Midbrain (tissue), 1 donor: ENCODE measurements at regions not wholly inside any gene's neighbourhood (a gene's known extent, or its start where the extent isn't known, plus 50 kb on each side); places are given as distances from the start of the nearest gene placed in this dataset.
"Not testable (repeated sequence)": the region's sequence is repeated elsewhere in the genome, so short reads cannot be mapped to it uniquely, and the experiment has no call there.

Experiments used
- DNase-seq: peaks from one replicate; lab custom pipeline; 2025; lab: John Stamatoyannopoulos, UW

- DNase-seq: no peak
Observed at GRCh38 chr6:121020656-121021055, 313.6 kb downstream of the TBC1D32 start.

- no peak for DNase-seq
Observed at GRCh38 chr6:121008553-121008952, 325.7 kb downstream of the TBC1D32 start.

- no peak for DNase-seq
Observed at GRCh38 chr6:121006024-121006423, 328.3 kb downstream of the TBC1D32 start.

DNA sequence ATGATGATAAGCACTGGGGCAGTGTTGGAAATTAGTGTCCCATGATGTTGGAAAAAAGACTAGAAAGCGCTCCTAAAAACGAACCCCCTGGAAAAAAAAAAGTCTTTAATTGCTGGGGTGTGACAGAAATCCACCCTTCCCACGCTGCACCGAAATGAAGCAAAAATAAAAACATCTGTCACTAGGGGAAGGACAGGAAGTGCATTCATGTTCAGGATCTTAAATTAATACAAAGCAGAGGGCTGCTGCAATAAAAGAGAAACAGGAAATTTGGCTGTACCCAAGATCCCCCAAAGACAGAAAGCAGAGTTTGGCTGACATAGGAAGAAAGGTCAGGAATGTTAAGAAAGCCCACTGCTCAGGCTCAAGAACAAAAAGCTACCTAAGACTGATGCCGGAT is 333.9 kb downstream of the TBC1D32 start:
- no peak for DNase-seq

DNA sequence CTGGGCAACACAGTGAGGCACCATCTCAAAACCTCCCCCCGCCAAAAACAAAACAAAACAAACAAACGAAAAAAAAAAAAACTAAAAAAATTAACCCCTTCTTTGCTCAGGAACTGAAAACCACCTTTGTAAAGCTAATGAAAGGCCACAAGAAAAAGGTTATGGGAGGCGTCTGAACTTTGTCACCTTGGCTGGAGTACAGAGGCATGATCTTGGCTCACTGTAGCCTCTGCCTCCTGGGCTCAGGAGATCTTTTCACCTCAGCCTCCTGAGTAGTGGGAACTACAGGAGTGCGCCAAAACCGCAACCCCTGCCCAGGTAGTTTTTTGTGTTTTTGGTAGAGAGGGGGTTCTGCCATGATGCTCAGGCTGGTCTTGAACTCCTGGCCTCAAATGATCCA is 337.9 kb downstream of the TBC1D32 start:
- no peak for DNase-seq

- no peak for DNase-seq
Observed at GRCh38 chr6:120994573-120994967, 339.7 kb downstream of the TBC1D32 start.

- DNase-seq: no peak
Observed at GRCh38 chr6:120993929-120994572, 340.2 kb downstream of the TBC1D32 start.

DNA sequence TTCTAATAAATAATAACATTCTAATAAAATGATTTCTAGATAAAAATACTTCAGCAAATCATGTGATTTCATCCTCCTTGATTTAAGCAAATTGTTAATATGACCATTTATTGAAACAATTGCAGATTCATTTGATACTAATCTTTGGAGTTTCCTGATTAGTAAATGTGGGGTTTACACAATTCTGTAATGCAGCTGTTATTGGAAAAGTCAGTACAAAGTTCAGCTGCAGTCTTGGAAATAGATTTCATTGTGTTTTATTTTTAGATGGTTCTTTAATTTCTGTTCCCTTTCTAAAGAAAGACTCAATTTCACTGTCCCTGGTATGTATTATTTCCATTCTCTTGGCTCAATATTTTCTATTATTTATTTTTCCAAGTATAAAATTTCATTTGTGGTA is 342.0 kb downstream of the TBC1D32 start:
- no peak for DNase-seq

DNA sequence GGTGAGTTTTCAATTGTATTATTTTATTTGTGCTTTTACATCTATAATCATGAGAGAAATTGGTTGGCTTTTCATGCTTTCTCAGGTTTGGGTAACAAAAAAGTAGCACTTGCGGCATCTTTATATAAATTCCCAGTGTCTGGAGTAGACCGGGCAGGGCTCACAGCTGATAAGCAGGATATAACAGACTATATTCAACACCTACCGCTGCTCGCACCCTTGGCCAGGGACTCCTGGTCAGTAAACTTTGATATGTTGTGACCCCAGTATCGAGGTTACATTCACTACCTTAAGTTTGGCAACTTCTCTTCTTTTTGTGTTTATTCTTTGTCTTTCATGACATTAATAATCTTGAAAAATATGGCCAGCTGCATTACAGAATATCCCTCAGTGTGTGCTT is 343.4 kb downstream of the TBC1D32 start:
- DNase-seq: no peak

DNA sequence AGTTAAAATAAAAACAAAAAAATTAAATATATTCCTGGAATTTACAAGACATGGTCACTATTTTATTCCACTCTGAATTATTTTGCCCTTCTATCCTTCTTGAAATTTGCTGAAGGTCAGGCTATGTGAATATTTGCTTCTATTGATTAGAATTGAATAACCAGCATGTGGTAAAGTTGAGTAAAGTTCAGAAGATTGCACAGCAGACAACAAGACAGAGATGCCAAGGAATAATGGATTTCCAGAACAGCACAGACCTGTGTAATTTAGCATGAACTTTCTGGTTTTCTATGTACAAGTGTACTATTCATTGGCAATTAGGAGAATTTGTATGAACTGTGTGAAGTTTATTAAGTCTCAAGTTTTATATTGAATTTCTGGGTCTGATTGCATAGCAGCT is 352.4 kb downstream of the TBC1D32 start:
- no peak for DNase-seq

DNA sequence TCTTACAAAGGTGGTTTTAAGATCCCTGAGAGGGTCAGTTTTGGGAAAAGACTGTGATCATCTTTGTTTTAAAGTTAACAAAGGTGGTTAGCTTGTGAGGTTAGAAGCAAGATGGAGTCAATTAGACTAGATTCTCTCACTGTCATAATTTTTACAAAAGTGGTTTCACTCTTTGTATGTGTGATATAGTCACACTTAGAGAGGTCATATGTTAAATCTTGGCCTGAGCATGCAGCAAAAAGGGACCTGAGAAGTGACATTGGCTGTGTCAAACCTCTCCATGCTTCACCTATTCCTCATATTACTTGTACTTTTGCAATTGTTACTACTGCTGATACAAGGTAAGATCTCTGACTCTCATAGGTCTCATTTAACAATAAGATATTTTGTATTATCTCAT is 368.0 kb downstream of the TBC1D32 start:
- DNase-seq: no peak

DNA sequence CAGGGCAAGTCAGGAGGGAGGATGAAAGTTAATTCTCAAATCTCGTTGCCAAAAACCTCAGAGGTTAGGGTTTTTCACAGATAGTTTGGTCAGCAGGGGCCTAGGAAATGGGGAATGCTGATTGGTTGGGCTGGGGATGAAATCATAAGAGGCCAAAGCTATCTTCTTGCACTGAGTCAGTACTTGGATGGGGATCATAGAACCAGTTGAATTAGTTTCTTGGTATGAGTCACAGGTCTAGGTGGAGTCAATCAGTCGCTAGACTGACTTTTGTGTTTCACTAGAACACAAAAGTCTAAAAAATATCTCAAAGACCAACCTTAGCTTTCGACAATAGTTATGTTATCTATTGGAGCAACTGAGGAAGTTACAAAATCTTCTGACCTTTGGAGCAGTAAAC is 368.5 kb downstream of the TBC1D32 start:
- DNase-seq: no peak

GRCh38 chr6:120960761-120961160 is 373.5 kb downstream of the TBC1D32 start:
- DNase-seq: no peak

DNA sequence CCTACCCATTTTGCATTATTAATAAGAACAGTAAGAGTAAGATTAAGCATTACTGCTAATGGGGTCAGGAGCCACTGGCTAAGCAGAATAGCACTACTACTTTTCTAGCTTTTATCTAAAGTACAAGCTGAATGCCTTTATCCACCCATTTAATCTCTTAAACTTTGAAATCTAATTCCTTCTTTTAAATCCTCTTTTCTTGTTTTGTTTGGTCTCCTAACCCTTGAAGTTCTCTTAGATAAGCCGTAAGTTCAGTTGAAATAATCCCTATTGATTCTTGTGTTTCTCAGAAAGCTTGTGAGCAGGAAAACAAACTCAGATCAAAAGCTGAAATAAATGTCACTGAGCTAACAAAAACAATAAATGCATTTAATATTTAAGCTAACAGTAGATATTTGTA is 380.2 kb downstream of the TBC1D32 start:
- no peak for DNase-seq

GRCh38 chr6:120951258-120951657 is 383.0 kb downstream of the TBC1D32 start:
- DNase-seq: no peak

DNA sequence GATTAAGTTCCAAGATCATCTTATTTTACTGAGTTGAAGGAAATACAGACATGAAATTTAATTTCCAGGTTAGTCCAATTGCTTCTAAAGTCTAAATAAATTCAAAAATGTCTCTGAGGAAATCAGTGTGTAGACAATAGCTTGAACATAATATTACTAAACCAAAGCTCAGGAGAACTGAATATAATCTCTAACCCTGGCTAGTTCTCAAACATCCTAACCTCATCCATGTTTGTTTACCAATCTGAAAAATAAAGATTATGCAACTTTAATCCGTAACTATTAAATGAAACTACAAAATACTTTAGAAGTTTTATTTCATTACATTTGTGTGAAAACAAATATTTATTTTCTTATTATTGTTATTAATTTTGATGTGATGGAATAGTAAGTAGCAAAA is 387.2 kb downstream of the TBC1D32 start:
- DNase-seq: no peak

DNA sequence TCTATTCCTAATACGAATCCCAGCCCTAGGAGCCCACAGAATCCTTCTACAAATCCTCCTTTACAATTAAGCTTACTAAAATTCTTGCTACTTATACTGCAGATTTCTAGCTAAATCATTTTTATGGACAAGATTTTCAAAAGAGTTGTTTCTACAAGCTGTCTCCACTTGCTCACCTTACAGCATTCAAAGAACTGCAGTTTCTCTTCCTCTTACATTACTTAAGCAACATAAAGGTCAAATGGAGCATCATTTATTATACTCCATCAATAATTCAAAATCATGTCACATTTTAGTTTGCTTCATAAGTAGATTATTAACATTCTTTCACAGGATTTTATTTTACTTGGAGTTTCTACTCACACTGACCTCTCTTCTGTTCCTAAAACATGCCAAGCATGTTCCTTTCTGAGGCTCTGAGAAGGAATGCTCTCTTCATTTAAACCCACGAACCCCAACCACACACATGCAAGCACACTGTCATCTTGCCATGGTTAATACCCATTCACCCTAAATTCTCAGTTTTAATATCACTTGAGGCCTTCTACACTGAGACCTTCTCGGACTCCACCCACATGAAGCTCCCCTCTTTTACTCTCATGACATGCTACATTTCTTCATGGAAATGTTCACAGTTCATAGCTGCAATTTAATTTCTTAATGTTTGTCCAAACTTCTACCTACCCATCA is 388.2 kb downstream of the TBC1D32 start:
- DNase-seq: no peak

- no peak for DNase-seq
Observed at GRCh38 chr6:120938876-120939472, 395.3 kb downstream of the TBC1D32 start.

DNA sequence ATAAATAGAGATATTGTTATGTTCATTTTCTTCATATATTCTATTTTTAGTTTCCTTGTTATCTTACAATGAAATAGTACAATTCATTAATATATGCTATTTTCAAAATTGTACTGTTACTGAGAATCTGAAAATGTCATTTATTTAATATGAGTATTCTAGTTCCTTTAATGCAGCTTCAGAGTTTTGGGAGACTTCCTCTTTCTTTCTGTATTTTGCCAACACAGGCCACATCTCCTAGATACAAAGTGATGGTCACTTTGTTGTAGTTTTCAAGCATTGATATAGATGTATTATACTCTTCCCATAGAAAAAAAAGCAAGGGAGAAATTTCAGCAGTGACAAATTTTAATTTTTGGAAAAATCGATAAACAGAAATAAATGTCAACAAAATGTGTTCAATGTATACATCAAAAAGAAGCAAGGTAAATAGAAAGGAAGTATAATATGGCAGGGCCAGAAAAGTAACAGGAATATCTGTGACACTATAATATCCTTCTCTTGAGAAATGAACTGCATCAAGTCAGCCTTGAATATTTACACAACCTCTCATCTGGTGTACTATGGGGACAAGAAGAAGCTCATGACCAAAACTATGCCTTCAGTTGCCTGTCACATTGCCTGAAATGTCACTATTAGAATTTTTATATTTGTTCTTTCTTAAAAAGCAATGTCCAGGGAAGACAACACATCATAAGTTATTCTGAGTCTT is 396.0 kb downstream of the TBC1D32 start:
- no peak for DNase-seq

- no peak for DNase-seq
Observed at GRCh38 chr6:120935908-120936307, 398.4 kb downstream of the TBC1D32 start.

DNA sequence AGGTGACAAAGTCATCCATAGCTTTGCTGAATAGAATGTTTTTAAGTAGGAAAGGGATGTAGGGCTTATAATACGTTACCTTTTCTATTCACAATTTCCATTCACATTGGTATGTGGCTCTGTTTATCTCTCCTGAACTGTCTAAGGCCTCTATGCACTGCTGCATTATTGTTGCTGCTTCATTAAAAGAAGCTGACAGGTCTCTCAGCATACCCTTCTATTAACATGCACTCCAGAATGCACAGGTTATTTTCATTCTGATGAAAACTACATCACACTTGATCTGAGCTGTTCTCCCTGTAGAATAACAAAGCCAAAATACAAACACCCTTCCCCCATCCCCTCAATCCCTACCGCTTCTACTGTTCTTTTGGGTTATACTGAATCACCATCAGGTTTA is 399.3 kb downstream of the TBC1D32 start:
- DNase-seq: no peak

DNA sequence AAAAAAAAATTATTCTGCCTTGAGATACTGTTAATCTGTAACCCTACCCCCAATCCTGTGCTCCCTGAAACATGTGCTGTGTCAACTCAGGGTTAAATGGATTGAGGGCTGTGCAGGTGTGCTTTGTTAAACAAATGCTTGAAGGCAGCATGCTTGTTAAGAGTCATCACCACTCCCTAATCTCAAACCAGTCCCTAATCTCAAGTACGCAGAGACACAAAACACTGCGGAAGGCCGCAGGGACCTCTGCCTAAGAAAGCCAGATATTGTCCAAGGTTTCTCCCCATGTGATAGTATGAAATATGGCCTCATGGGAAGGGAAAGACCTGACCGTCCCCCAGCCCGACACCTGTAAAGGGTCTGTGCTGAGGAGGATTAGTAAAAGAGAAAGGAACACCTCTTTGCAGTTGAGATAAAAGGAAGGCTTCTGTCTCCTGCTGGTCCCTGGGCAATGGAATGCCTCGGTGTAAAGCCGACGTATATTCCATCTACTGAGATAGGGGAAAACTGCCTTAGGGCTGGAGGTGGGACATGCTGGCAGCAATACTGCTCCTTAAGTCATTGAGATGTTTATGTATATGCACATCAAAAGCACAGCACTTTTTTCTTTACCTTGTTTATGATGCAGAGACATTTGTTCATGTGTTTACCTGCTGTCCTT is 402.6 kb downstream of the TBC1D32 start:
- DNase-seq: not testable (repeated sequence)
